SK-N-SH treated with all-trans-retinoic acid at 6 μM for 48 hours (cell line): ENCODE measurements at regions not wholly inside any gene's neighbourhood (a gene's known extent, or its start where the extent isn't known, plus 50 kb on each side); places are given as distances from the start of the nearest gene placed in this dataset.

Experiments used
- ARNTL ChIP-seq: fragments of 450-650 bp; formaldehyde crosslinking; IDR thresholded peaks from 2 replicates; pipeline ENCODE4 v1.5.0; 2020; ENCODE audit warnings: low read depth, mild to moderate bottlenecking, moderate library complexity, borderline replicate concordance
- BACH2 ChIP-seq: fragments of 250-450 bp; sonication (Bioruptor Pico); IDR thresholded peaks from 2 replicates; pipeline ENCODE4 v1.9.0; 2021; ENCODE audit warnings: mild to moderate bottlenecking, borderline replicate concordance
- CSDC2 ChIP-seq: fragments of 250-450 bp; sonication (Bioruptor Pico); IDR thresholded peaks from 2 replicates; pipeline ENCODE4 v1.5.0; 2020; ENCODE audit warnings: mild to moderate bottlenecking, moderate library complexity
- CSRNP3 ChIP-seq: fragments of 250-450 bp; sonication (Bioruptor Pico); IDR thresholded peaks from 2 replicates; pipeline ENCODE4 v1.5.1; 2021; ENCODE audit warnings: mild to moderate bottlenecking, moderate library complexity
- ESRRG ChIP-seq: fragments of 250-450 bp; sonication (Bioruptor Pico); IDR thresholded peaks from 2 replicates; pipeline ENCODE4 v1.6.1; 2021; ENCODE audit warnings: mild to moderate bottlenecking
- PATZ1 ChIP-seq: fragments of 250-450 bp; sonication (Bioruptor Pico); IDR thresholded peaks from 2 replicates; pipeline ENCODE4 v1.8.0; 2020; ENCODE audit warnings: mild to moderate bottlenecking, moderate library complexity, borderline replicate concordance
- POU6F1 ChIP-seq: fragments of 250-450 bp; sonication (Bioruptor Pico); IDR thresholded peaks from 2 replicates; pipeline ENCODE4 v1.8.0; 2021; ENCODE audit warnings: low read depth, mild to moderate bottlenecking, moderate library complexity, borderline replicate concordance
- SNAI2 ChIP-seq: fragments of 250-450 bp; sonication (Bioruptor Pico); IDR thresholded peaks from 2 replicates; pipeline ENCODE4 v1.5.0; 2020; ENCODE audit warnings: mild to moderate bottlenecking, moderate library complexity
- TSHZ2 ChIP-seq: fragments of 250-450 bp; sonication (Bioruptor Pico); IDR thresholded peaks from 2 replicates; pipeline ENCODE4 v1.5.0; 2020; ENCODE audit warnings: mild to moderate bottlenecking, moderate library complexity
- ZNF70 ChIP-seq: fragments of 450-650 bp; formaldehyde crosslinking; IDR thresholded peaks from 2 replicates; pipeline ENCODE4 v1.5.0; 2020; ENCODE audit warnings: mild to moderate bottlenecking, moderate library complexity

- TF ChIP-seq ARNTL (CRISPR knock-in tag) (no peak), PATZ1 (CRISPR knock-in tag) (no peak), CSDC2 (no peak), ZNF70 (CRISPR knock-in tag) (no peak), SNAI2 (CRISPR knock-in tag) (no peak), CSRNP3 (CRISPR knock-in tag) (no peak), TSHZ2 (CRISPR knock-in tag) (no peak), POU6F1 (CRISPR knock-in tag) (no peak), ESRRG (CRISPR knock-in tag) (no peak), BACH2 (CRISPR knock-in tag) (no peak)
These were observed 249.5 kb upstream of the FN1 start for GRCh38 chr2:215685238-215685990.
